HL-60 (cell line): ENCODE measurements at regions not wholly inside any gene's neighbourhood (a gene's known extent, or its start where the extent isn't known, plus 50 kb on each side); places are given as distances from the start of the nearest gene placed in this dataset.

Experiments
- POLR2AphosphoS5 ChIP-seq: IDR thresholded peaks from 2 replicates; pipeline ENCODE4 v1.6.1; 2012; ENCODE audit warnings: low read depth
- TF ChIP-seq, protein P1 (sequence below): IDR thresholded peaks from one replicate; pipeline ENCODE4 v1.5.1; 2011; ENCODE audit warnings: low read length, control low read depth, inconsistent platforms; ENCODE audit not compliant: insufficient read depth

DNA sequence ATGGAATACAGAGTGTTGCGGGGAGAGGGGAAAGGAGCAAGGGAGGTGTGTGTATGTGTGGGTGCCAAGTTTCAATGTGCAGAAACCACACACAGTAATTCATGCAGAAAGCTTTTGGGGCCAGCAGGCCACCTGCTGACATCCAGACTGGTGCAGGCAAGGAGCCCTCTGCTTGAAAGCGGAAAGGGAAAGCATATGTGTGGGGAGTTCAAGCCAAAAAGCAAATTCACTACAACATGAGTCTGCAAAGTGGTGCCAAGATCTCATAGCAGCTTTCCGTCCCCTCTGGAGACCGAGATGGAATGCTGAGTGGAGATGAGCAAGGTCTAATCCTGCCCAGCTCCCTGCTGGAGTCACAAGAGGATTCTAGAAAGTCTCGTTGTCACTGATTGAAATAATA, 159.7 kb upstream of the VLDLR start:
- TF ChIP-seq POLR2AphosphoS5, result no peak
- TF ChIP-seq, protein P1, sequence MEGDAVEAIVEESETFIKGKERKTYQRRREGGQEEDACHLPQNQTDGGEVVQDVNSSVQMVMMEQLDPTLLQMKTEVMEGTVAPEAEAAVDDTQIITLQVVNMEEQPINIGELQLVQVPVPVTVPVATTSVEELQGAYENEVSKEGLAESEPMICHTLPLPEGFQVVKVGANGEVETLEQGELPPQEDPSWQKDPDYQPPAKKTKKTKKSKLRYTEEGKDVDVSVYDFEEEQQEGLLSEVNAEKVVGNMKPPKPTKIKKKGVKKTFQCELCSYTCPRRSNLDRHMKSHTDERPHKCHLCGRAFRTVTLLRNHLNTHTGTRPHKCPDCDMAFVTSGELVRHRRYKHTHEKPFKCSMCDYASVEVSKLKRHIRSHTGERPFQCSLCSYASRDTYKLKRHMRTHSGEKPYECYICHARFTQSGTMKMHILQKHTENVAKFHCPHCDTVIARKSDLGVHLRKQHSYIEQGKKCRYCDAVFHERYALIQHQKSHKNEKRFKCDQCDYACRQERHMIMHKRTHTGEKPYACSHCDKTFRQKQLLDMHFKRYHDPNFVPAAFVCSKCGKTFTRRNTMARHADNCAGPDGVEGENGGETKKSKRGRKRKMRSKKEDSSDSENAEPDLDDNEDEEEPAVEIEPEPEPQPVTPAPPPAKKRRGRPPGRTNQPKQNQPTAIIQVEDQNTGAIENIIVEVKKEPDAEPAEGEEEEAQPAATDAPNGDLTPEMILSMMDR, result no peak
